C4-2B (cell line): ENCODE measurements at regions not wholly inside any gene's neighbourhood (a gene's known extent, or its start where the extent isn't known, plus 50 kb on each side); places are given as distances from the start of the nearest gene placed in this dataset.

Experiments
- H3K27ac ChIP-seq: fragments of 450-650 bp; 2 replicates; pipeline ENCODE4 v1.5.1; 2017
- ZFX ChIP-seq: fragments of 450-650 bp; IDR thresholded peaks from 2 replicates; pipeline ENCODE4 v1.6.1; 2017
- TF ChIP-seq, protein P1 (sequence below): fragments of 450-650 bp; conservative IDR thresholded peaks from 2 replicates; pipeline ENCODE4 v1.5.1; 2017; ENCODE audit warnings: mild to moderate bottlenecking

GRCh38 chr2:51681854-51682253 is 649.9 kb upstream of the NRXN1 start:
- H3K27ac ChIP-seq: no peak overlapping the region
- TF ChIP-seq, protein P1, sequence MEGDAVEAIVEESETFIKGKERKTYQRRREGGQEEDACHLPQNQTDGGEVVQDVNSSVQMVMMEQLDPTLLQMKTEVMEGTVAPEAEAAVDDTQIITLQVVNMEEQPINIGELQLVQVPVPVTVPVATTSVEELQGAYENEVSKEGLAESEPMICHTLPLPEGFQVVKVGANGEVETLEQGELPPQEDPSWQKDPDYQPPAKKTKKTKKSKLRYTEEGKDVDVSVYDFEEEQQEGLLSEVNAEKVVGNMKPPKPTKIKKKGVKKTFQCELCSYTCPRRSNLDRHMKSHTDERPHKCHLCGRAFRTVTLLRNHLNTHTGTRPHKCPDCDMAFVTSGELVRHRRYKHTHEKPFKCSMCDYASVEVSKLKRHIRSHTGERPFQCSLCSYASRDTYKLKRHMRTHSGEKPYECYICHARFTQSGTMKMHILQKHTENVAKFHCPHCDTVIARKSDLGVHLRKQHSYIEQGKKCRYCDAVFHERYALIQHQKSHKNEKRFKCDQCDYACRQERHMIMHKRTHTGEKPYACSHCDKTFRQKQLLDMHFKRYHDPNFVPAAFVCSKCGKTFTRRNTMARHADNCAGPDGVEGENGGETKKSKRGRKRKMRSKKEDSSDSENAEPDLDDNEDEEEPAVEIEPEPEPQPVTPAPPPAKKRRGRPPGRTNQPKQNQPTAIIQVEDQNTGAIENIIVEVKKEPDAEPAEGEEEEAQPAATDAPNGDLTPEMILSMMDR: no peak
- TF ChIP-seq ZFX: no peak

DNA sequence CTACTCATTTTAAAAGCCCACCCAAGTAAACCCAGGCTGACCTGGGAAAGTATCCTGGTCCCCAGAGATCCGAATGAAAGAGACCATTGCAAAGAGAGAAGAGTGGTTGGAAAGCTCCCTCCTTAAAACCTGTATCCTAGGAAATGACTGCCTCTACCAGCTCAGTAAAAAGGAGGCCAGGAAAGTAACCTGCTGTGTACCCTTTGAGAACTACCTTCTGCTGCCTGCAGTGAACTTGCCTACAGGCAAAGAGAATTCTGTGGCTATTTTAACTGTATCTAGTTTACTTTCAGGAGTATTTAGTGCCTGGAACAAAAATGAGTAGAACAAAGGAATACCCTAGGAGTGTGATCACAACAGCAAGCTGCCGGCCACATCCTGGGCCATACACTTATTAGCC is 641.7 kb upstream of the NRXN1 start:
- TF ChIP-seq, protein P1: no peak
- TF ChIP-seq ZFX: no peak
- H3K27ac ChIP-seq: no peak overlapping the region

DNA sequence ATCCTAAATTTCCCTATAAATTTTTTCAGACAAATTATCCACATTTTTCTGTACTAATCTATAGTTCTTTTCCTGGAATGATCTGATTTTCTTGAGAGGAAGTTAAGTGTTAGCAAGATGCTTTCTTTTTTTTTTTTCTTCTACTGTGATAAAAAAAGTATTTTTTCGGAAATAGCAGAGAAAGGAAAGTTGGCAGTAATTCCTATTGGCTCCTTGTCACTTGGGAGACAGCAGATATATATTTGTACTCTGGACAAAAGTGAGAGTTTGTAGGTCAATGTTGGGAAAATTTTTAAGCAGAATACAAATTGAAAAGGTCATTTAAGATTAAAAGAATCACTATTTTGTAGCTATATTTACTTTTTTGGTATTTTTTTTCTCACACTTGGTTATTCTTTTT is 635.7 kb upstream of the NRXN1 start:
- TF ChIP-seq, protein P1: no peak
- no peak for TF ChIP-seq ZFX

GRCh38 chr2:51662187-51662586 is 630.3 kb upstream of the NRXN1 start:
- TF ChIP-seq ZFX: no peak
- TF ChIP-seq, protein P1: no peak
- H3K27ac ChIP-seq: no peak overlapping the region

More for the DNA sequence above, 635.7 kb upstream of the NRXN1 start:
- H3K27ac ChIP-seq: no peak overlapping the region

DNA sequence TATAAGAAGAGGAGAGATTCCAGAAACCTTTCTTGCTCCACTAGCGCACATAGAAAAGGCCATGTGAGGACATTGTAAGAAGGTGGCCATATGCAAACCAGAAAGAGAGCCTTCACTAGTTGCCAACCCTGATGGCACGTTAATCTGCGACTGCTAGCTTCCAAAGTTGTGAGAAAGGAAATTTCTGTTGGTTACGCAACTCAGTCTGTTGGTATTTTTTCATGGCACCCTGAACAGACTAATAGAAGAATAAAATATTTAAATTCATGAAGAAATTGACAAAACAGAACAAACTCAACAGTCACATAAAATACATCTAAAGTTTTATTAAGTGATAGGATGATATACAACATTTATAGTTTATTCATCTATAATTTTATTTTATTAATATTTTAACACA is 625.9 kb upstream of the NRXN1 start:
- H3K27ac ChIP-seq: no peak overlapping the region
- TF ChIP-seq ZFX: no peak
- TF ChIP-seq, protein P1: no peak

DNA sequence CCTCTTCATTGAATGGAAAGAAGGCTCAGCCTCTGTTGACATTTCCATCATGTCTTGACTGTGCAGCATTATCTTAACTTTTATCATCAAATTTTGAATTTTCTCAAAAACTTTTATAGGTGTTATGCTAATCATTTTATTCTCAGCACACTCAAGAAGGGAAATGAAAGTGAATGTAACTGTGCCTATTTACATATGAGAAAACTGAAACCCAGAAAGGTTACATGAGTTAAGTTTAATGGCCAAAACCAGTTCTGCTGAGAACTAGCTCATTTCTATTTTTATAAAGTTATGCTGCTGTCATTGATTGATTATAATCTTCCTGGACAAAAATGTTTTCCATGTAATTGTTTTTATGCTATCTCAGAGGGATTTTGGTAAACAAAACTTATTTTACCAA is 618.8 kb upstream of the NRXN1 start:
- no peak overlapping the region for H3K27ac ChIP-seq
- TF ChIP-seq ZFX: no peak
- TF ChIP-seq, protein P1: no peak

DNA sequence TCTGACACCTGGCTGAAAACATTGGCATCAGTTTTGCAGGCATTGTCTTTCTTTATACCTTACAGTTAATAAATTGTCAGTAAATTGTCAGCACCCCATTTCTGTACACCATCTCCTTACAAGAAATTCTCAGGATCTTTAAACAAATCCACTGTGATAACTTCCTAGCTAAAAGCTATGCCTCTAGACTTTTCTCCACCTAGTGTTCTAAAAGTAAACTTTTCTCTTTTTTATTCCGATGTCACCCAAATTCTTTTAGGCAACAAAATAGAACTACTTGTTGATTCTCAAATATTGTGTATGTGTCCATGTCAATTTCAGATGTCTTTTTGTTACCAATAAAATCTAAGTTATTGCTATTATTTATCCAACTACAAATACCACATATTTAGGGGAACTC is 617.4 kb upstream of the NRXN1 start:
- H3K27ac ChIP-seq: no peak overlapping the region
- TF ChIP-seq ZFX: no peak
- TF ChIP-seq, protein P1: peak; percentile 10; the same call in 1 of the 2 replicates

DNA sequence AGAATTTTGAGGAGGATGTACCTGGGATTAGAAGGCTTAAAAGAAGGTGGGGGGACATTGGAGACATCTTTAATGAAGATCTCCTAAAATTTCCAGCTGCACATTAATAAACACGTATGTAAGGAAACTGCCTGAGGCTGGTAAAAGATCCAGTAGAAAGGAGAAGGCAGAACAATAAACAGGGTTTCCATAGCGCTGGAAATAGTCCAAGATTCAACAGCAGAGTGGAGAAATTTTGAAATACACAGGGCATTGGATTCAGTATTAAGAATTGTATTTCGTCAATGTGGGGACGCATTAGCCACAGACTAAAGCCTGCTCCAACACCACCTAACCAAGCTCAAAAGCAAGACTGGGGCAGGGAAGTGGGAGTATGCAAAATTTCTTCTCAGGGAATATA is 606.9 kb upstream of the NRXN1 start:
- TF ChIP-seq, protein P1: no peak
- TF ChIP-seq ZFX: no peak
- no peak overlapping the region for H3K27ac ChIP-seq
